Pons (tissue), 1 donor: ENCODE measurements at regions not wholly inside any gene's neighbourhood (a gene's known extent, or its start where the extent isn't known, plus 50 kb on each side); places are given as distances from the start of the nearest gene placed in this dataset.

Experiments
- DNase-seq: peaks from one replicate; pipeline ENCODE4 v3.0.0-alpha.2; 2016; ENCODE audit warnings: low spot score

DNA sequence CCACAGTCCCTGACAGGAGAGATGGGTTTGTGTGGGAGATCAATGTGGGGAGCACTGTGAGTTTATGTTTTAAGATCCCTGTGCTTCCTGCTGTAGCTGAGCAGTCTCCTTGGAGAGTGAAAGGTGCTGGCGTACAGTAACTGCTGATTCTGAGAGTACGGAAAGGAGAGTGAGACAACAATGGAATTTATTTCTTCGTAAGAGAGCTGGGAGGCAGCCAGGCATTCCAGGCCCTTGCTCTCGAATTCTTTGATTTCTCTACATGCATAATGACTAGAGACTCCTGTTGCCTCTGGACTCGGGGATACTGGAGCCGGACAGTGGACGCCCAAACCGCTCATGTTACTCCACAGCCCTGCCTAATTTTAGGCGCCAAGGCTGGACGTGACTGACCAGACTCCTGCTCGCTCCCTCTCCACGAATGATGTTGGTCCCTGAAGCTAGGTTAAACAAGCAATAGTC lies 131.0 kb upstream of the PHACTR1 start:
- no peak for DNase-seq

DNA sequence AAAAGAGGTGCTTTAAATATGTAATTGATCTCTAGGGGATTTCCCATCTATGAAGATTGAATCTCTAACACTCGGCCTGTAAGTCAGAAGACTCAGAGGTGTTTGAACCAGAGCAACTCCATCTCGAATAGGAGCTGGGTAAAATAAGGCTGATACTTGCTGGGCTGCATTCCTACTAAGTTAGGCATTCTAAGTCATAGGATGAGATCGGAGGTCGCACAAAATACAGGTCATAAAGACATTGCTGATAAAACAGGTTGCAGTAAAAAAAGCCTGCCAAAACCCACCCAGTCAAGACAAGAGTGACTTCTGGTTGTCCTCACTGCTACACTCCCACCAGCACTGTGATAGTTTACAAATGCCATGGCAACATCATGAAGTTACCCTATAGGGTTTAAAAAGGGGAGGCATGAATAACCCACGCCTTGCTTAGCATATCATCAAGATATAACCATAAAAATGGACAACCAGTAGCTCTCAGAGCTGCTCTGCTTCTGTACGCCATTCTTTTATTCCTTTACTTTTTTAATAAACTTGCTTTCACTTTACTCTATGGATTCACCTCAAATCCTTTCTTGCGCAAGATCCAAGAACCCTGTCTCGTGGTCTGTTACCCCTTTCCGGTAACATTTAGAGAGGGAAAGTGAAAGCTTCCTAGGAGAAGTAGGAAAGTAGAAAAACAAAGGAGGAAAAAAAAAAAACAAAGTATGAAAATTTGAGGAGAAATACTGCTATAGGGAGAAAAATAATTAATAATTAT lies 129.7 kb upstream of the PHACTR1 start:
- no peak for DNase-seq

DNA sequence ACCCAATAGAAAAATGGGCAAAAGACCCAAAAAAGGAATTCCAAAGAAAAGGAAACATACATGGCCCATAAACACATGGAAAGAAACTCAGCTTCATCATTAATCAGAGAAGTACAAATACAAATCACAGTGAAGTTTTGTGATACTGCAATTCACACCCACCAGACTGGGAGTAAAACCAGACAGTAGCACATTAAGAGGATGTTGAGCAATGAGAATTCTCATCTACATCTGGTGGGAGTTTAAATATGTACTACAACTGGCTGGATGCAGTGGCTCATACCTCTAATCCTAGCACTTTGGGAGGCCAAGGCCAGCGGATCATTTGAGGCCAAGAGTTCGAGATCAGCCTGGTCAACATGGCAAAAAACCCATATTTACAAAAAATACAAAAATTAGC lies 125.7 kb upstream of the PHACTR1 start:
- DNase-seq = no peak

DNA sequence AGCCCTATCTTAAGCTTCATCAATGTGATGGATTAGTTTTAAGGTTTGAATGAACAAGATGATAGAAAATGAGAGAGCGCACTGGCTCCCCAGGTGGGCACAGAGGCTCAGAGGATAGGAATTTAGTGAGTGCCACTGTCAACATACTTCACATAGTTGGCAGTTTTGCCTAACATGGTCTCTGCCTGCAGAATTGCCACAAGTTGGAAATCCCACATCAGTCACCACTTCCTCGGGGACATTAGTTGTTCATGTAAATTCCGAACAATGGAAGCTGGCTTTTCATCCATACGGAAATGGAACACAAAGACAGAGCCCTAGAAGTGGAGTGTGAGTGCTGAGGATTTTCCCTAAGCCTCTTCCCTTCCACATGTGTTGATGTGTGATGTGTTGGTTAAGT lies 123.9 kb upstream of the PHACTR1 start:
- no peak for DNase-seq

DNA sequence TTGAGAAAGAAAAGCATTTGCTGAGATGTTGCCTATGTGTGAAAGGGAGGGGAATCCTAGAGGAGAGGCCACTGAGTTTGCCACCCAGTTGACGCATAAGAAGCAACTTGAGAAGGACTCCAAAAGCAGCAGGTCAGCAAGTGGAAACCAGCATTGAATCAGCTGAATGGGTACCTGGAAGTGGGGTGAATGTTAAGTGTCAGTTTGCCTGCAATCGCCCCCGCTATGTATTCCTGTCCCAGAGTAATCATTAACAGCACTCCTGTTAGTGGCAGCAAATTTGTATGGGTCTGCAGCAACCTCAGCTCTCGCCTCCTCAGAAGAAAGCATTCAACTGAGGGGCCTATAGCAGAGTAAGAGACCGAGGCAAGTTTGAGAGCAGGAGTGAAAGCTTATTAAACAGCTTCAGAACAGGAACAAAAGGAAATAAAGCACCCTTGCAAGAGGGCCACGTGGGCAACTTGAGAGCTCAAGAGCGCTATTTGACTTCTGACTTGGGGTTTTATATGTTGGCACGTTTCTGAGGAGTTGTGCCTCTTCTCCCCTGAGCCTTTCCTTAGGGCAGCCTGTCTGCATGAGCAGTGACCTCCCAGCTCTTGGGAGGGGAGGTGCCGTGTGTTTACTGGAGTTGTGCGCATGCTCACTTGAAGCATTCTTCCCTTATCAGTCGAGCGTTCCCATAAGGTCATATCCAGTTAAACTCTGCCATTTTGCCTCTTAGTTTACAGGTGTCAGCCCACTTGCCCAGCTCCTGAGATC lies 122.6 kb upstream of the PHACTR1 start:
- DNase-seq = no peak

DNA sequence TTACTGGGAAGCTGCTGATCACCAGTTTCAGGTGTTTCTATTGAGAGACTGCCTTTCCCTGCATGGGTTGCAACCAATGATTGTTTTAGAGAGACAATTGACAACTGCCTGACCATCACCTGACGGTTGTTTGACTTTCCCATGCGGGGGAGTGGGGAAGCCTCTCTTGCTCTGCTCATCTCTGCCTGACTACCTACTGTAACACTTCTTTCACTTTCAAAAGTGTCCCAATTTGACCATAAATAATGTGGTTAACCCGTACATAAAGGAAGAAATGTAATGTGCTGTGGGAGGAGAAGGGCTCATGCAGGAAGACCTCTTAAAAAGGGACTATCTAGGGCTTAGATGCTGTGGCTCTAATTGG lies 122.1 kb upstream of the PHACTR1 start:
- DNase-seq = no peak

DNA sequence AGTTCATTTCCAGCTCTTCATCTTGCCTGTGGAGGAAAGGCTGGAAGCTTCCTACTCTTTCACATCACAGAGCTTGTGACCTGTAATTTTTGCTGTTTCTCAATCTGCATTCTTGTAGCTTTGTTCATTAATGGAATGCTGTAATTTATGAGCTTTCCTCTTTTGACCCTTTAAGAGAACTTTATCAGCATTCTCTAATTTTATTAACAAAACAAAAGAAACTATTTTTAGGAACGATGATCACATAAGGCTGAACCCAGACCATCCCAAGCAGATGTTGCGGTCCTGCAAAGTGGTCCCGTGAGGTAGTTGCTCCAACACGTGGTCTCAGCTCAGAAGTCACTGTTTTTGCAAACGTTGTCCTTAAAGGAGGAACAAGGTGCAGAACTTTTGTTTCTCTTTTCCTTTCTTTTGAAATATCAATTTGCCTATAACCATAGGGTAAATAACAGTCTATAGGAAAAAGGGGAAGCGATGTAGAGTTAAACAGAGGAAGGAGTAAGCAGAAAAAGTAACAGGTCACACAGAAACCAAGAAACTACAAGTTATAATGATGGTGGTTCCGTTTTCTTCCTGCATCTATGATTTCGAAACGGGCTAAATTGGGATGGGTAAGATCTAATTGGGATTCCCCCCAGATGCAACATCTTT lies 121.3 kb upstream of the PHACTR1 start:
- peak; percentile 41 for DNase-seq

DNA sequence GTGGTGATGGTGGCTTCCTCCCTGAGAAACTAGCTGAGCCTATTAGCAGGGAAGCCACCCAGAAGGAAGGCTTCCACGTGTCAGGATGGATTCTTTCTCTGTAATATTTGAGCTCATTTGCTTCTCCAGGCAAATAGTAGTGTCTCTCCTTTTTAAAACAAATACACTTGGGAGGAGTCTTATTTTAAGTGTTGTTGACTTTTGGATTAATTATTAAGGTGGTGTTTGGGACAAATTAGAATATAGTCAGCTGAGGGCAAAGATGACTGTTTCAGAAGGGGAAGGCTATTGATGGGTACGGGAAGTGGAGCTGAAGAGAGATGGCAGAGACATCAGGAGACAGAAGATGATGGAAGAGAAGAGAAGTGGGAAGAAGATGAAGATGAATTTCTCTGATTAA lies 119.8 kb upstream of the PHACTR1 start:
- no peak for DNase-seq

DNA sequence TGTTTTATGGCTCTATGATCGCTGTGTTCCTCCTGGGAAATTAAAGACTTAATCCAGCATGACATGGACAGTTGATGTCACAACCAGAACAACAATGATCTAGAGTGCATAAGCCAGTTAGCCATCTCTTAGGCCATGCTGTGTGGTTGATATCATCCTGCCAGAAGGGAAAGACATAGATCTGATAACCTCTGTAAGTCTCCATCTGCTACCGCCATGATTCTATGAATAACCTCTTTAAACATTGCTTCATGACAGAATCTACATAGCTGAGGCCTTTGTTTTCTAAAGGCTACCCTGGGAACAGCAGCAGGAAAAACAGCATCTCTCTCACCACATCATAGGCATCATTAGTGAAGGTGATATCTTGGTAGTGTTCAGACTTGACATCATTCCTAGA lies 117.6 kb upstream of the PHACTR1 start:
- no peak for DNase-seq

DNA sequence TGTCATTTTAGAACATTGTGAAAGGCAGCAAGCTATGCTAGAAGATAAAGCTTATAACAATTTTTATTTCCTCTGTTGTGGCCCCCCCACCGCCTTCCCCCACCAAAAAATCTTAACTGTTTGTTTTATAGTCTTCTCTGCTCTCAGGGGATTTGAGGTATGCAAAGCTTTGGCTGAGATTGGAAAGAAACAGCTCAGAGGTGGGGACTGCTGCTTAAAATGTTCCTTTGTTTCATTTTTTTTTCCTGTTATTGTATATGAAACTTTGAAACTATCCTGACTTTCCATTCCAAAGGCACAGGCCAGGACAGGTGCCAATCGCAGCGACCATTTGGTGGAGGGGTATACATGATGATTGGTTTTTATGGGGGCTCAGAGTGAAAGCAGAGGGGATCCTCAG lies 114.7 kb upstream of the PHACTR1 start:
- no peak for DNase-seq

DNA sequence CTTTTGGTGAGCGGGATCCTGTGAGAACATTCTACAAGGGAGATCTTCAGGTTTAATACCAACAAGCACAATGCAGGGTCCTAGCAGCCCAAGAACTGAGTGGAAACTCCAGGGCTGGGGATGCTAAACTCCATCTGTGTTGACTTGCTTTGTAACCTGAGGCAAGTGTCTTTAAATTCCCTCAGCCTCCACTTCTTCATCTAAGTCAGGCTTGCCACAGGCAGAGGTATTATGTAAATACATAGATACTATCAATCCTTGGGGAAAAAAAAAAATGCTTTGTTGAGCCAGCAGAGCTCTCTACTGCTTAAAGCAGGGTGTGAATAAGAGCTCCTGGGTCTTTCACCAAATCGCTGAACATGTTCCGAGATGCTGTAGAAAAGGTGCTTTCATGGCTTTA lies 114.2 kb upstream of the PHACTR1 start:
- DNase-seq = no peak

DNA sequence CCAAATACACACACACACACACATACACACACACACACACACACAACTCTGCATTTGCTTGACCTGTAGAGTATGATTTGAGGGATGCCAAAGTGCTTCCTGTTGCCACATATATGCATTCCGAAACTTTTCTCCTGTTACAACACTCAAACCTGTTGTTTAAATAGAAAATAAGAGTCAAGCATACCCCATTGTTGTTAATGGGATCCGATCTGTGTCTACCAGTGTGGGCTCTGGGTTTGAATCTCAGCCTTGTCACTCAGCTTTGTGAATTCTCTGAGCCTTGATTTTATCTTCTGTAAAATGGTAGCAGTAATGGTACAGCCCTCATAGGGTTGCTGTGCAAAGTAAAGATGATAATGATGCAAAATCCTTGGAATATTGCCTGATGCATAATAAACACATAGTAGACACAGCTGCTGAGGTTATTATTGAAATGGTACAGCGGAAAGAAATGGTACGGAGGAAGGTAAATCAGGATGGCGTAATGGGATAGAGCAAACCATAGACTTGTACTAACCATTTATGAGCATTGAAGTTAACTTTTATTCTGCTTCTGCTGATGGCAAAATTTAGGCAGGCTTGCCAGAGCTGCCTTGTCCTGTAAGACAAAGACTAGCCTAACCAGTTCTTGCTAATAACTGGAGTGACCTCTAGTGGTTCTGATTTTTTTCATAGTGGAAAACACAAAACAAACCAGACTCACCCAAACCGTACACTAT lies 113.5 kb upstream of the PHACTR1 start:
- DNase-seq = peak; percentile 58

DNA sequence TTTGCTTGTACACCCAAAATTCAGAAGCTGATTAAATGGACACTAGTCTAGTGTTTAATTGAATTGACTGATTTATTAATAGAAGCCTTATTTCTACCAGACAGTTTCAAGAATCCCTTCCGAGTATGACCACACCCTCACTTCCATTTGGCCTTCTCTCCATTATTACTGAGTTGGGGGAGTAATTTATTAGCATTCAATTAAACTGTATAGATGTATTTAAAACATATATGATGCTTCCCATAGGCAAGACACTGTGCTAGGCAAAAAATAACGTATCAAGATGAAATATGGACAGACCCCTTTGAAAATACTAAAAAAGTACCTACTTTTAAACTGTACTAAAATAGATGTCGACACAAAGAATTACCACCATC lies 112.9 kb upstream of the PHACTR1 start:
- no peak for DNase-seq

DNA sequence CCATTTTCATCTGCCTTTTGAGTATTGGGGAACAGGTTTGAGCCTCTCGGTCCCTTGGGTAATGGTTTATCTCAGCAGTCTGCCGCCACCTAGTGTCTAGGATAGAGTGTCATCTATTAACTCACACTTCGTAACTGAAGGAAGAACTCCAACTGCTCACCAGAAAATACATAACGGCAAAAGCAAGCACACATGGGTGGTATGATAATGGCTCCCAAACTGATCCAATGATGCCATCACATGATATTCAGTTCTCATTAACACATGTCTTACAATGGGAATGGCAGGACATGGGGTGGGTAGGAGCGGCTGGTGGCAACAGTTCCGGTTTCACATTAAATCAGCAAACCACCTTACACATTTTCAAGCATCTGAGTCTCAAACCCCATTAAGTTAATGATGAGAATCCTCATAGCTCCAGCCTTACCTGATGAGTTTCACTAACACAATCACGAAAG lies 110.7 kb upstream of the PHACTR1 start:
- peak; percentile 75 for DNase-seq

DNA sequence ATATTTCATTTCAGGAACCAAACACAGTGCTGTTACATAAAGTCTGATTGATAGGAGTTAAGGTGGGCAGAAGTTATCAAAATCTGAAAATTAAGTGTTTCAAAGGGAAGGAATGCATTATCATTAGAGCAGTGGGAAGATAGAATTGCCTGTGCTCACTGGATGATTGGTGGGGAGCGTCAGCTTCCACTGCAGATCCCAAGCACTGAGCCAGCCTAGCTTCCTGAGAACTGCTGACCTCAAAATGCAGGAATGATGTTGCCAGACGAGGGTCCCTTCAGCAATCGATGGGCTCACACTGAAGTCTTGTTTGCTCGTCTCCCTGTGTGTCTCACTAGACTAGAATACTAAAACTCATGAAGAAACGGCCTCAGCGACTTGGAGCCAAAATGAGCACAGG lies 110.0 kb upstream of the PHACTR1 start:
- DNase-seq = no peak

DNA sequence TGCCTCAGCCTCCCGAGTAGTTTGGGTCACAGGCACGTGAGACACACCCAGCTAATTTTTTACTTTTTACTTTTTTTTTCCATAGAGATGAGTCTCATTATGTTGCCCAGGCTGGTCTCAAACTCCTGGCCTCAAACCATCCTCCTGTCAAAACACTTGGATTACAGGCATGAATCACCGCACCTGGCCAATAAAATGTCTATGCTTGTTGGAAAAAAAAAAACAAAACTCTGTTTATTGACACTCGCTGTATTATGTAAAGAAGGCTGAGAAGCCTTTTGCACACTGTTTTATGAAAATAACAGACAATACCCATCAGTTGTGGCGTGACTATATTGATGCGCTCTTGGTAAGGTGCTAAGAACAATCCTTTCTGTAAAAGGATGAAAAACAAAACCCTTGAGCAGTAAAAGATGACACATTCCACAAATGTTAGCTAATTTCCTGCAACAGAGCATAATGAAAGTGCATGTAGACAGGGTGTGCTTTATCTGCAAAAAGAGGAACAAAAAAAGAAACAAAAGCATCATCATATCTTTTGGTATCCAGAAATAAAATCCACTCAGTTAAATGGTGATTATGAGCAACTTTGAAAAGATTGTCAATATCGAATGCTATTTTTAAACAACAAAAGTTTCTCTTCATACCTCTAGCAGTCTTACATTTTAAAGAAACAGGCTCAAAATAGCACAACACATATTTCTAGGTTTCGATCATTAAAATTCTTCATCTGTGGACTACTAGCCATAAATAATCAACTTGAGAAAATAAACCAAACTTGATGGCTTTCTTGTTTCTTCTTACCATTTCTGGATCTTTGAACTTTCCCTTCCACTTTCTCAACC lies 108.3 kb upstream of the PHACTR1 start:
- DNase-seq = peak; percentile 45

DNA sequence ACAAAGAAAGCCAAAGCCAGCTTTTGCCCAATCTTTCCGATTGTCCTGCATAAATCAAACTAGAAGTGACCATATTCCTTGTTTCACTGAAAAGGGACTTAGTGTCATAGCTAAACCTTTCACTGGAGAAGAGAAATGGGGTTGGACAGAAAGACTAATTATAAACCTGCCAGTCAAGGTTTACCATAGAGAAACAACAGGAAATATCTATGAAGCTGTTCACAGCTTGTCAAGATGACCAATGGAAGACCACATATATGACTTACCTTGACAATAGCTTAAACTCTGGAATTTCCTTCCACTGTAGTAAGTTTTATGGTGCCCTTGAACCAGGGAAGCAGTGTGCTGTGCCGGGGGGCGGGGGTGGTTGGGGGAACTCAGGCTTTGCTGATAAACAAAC lies 107.7 kb upstream of the PHACTR1 start:
- no peak for DNase-seq

DNA sequence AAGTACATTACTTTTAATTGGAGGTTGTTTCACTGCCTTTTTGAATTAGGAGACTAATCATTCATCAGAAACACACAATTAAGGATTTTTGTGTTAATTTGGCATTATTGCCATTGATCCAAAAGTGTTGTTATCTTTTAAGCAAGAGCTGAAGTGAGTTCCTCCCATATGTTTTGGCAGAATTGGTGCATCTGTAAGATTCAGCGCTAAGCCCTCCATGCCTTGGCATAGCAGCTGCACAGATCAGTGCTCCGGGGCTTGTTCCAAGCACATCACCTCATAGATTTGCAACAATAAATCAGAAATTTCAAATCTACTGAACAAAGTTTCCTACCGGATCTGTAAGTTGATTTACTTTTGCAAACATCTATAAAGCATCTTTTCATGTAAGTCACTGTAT lies 106.8 kb upstream of the PHACTR1 start:
- DNase-seq = no peak

DNA sequence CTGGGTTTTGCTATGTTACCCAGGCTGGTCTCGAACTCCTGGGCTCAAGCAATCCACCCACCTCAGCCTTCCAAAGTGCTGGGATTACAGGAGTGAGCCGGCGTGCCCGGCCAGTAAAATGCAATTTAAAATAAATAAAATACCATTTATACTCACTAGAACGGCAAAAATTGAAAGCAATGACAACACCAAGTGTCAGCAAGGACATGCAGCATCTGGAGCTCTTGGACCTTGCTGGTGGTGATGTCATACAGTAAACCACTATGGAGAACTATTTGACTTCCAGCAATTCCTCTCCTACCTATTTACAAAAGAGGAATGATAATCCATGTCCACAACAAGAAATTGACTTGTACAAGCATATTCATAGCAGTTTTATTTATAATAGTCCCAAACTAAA lies 105.7 kb upstream of the PHACTR1 start:
- DNase-seq = no peak

DNA sequence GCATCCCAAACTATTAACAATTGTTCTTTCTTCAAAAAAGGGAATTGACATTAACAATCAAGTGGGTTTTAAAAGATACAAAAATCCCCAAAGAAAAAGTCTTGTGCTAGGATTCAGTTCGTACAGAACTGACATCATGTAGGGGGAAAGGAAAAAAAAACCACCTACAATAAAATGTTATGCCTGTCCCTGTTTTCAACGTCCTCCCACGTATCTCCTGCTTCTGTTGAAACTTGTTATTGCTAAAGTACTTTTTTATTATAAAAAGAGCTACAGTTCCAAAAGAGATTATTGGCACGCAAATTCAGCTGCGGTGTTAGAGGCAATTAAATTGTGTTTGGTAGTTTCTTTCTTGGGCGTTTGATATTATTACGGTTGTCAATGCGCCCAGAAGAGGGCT lies 102.8 kb upstream of the PHACTR1 start:
- no peak for DNase-seq

DNA sequence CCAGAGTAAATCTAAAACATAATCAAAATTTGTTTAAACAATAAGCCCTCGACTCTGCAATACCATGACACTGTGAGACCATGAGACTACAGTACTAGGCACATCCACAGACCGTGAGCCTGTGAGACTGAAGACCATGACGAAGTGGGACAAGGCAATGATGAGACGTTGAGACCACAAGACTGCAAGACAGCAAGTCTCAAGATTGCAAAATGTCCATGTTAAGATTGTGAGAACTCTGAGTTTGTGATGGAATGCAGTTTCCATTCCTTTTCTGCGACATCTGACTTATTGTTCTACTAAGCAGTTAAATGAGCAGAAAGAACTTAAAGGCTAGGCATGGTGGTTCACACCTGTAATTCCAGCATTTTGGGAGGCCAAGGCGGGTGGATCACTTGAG lies 102.1 kb upstream of the PHACTR1 start:
- no peak for DNase-seq

DNA sequence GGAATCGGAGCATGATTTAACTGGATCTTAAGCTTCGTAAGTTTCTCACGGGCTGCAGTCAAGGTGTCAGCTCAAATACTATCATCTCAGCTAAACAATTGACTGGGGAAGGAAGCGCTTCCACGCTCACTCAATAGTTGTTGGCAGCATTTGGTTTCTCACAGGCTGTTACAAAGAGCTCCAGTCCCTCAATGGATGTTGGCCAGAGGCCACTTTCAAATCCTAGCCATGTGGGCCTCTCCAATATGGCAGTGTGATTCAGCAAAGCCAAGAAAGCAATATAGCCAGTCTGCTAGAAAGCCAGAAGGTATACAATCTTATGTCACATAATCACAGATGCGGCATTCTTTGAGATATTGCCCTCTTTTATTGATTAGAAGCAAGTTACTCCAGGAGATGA lies 98.3 kb upstream of the PHACTR1 start:
- DNase-seq = no peak
